Non-pigmented ciliary epithelial cell (primary cell): ENCODE measurements at regions not wholly inside any gene's neighbourhood (a gene's known extent, or its start where the extent isn't known, plus 50 kb on each side); places are given as distances from the start of the nearest gene placed in this dataset.

Experiments
- DNase-seq: peaks from one replicate; pipeline ENCODE4 v3.0.0-alpha.2; 2010; ENCODE audit warnings: low read depth

GRCh38 chr1:103248417-103249102, 140.2 kb upstream of the COL11A1 start:
- DNase-seq = no peak

DNA sequence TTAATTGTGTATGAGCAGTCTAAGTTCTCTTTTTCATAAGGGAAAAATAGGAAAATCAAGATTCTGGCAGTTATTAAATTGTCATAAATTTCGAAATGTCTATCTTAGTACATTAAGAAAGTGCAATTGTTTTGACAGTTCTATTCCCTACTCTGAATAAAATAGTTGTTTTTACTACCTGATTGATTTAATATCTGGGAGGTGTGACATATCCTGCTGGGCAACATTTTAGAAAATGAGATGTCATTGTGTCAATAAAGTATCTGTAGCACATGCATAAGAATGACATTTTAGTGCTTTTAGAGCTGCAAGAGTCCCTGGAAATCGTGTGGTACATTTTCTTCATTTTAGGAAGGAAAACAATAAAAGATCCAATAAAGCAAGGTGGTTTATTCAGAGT, 139.2 kb upstream of the COL11A1 start:
- DNase-seq = no peak

DNA sequence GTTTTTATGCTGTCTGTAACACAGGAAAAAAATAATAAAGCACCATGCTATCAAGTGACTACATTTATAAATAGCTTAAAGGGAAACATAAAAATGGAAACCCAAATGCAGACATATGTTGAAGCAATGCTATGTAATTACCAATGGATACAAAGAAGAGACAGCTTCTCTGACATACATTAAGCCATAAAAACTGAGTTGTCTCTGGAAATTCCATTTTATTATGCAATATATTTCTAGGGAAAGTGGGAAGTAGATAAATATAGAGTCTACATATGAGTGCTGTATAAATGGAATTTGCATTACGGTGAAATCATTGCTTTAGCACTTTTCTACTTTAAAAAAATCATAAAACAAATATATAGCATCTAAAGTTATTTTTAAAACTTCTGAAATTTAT, 135.2 kb upstream of the COL11A1 start:
- DNase-seq = no peak

DNA sequence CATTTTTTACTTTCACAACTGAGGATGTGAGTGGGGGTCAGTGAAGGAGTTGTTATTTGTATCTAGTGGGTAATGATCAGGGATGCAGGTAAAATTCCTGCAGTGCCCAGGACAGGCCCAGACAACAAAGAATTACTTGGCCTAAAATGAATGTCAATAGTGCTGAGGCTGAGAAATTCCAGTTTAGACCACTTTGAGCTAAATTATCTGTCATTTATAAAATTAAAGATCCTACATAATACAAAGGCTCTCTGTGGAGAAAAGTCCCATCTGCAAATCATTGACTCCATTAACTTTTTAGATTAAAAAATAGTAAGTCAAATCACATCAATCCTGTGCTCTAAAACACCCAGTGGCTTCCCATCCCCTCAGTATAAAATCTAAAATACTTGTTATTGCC, 130.7 kb upstream of the COL11A1 start:
- DNase-seq = no peak

- DNase-seq = no peak
These were observed 121.7 kb upstream of the COL11A1 start for GRCh38 chr1:103230061-103230460.

DNA sequence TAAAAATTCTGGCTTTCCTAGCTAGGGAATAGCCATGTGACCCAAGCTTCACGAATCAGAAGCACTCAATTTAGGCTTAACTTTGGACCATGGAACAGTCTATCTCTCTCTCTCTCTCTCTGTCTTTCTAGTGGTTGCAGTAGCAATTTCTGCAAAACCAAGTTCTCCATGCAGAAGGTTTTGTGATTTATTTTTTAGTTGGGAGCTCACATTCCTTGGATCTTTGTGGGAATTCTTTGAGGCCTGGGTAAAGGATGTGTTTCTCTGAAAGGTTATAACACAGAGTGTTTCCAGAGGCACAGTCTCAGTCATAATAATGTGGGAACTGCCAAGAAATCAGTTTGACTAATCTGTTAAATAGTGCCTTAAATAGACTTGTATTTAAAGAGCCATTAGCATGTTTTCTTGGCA, 112.3 kb upstream of the COL11A1 start:
- no peak for DNase-seq

DNA sequence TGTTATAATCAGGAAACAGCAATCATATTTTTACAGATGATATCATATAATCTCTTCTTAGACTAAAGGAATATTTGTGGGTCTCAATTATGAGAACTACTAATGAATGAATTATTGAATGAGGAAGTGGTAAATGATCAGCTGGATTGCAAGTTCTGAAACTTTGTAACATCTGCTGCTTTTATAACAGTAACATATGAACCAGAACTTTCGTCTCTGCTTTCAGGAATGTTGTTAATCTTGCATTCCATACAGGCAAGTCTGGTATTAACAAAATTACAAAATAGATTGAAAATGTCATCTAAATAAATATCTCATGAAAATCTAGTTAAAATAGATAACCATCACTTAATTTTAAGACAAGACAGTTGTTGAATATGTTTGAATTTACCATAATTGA, 110.5 kb upstream of the COL11A1 start:
- DNase-seq = no peak

DNA sequence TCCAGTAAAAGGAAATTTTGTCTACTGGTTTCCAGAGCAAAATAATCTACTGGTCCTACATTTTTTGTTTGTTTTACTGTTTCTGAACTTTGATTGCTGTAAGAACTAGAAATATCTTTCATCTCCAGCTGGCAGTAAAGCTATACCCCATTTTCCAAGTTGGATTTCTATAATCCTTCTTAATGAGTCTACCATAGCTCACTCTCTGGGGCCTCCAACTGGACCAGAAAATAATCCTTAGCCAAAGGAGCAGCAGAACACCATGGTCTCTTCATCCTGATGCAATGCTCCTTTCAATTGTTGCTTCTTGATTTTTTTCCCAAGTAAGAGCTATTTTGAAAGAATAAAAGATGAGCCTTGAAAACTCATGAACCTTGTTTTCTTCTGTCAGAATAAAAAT, 110.0 kb upstream of the COL11A1 start:
- no peak for DNase-seq

- DNase-seq = no peak
These were observed 102.8 kb upstream of the COL11A1 start for GRCh38 chr1:103211073-103211472.

DNA sequence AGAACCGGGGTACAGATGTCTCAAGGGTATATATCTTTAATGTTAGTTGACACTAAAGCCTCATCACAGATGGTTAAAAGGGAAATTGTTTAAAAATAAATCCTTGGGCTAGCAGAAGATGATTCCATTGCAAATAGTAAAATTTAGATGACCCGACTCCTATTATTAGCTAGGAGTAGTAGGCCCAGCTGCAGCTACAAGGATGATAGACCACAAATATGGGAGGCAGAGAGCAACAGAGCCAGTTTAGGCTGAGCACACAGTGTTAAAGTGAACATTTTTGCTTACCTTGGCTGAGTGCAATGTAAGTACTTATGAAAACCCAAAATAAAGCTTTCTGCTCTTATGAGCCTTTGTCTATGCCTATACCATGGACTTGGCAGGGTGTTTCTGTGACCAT, 100.5 kb upstream of the COL11A1 start:
- DNase-seq = no peak

GRCh38 chr1:103199001-103199400, 90.7 kb upstream of the COL11A1 start:
- no peak for DNase-seq

- DNase-seq = no peak
These were observed 89.8 kb upstream of the COL11A1 start for GRCh38 chr1:103198076-103198475.

DNA sequence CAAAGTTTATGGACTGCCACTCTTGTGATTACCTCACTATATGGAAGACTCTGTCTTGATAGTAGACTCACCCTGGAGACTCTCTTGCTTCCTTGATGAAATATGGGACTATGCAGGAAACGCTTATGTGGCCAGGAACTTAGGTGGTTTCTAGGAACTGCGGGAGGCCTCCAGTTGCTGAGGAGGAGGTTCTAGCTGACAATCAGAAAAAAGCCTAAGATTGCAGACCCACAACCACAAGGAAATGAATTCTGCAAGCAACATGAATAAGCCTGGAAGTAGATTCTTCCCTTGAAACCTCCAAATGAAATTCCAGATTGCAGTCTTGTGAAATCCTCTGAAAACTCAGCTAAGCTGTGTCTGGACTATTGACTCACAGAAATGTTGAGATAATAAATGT, 88.9 kb upstream of the COL11A1 start:
- DNase-seq = peak; percentile 75

GRCh38 chr1:103194984-103195383, 86.7 kb upstream of the COL11A1 start:
- DNase-seq = no peak

GRCh38 chr1:103194060-103194459, 85.7 kb upstream of the COL11A1 start:
- DNase-seq = no peak

DNA sequence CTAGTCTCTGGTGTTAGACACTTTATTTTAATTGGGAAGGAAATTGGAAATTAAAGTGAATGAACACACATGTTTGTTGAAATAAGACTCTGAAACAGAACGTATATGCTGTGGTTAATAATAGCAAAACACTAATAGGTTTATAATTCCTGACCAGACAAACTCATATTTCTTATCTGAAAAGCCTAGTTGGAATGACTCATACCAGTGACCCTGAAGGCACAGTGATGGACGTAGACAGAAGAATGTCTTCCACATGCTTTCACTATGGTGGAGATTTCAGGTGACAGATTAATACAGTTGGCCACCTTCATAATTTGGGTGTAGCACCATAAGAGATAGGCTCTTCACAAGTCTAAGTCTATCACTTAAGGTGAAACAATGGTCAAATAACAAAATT, 83.0 kb upstream of the COL11A1 start:
- DNase-seq = no peak

DNA sequence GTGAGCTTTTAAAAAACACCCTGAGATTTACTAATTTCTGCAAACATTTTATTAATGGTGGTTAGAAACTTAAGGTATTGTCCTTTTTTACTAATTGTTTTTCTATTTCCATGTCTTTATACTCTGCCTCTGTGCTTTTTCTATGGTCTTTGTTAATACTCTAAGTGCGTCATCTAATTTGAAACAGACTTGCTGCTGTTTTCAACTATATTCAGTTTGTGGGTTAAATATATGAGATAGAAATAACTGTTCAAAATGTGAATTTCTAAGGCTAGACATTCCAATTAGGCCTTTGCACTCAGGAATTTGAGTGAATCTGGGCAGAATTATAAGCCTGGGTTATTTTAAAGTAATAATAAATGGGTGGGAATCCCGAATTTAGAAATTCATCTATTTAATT, 82.4 kb upstream of the COL11A1 start:
- DNase-seq = no peak

DNA sequence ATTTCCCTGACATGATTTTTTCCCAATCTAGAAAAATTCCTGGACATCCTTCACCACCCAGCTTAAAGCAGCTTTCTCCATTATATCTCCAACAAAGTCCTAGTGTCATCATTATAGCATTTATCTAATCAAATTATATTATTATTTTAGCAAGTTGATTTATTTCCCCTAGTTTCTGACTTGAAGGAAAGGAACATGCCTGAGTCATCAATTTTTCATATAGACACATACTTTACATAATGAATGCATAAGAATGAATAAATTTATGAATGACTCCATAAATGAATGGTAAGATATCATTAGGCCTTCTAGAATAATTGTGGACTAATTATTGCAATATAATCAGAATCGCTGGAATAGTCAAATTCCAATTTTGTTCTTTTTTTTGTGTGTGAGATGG, 79.4 kb upstream of the COL11A1 start:
- DNase-seq = no peak

GRCh38 chr1:103180660-103181059, 72.3 kb upstream of the COL11A1 start:
- peak; percentile 73 for DNase-seq

- no peak for DNase-seq
These were observed 68.9 kb upstream of the COL11A1 start for GRCh38 chr1:103177108-103177775.

DNA sequence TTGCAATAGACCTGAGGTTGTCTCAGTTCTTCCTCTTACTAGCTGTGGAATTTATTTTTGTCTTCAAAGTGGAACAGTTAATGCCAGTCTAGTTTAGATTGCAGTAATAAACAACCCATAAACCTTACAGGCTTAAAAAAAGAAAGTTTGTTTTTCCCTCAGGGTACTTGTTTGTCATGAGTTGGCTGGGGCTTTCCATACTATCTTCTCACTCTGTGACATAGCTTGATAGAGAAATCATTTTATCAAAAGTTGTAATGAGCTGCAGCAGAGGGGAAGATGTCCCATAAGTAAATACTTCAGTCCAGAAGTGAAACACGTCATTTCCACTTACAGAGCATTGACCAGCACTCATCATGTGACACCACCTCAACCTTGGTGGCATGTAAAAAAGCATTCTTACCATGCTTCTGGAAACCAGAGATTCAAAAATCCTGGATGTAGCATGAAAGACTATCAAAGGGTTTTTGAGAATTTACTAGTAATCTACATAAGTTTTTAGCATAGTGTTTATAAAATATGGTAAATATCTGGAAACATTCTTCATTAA, 62.8 kb upstream of the COL11A1 start:
- DNase-seq = no peak

- DNase-seq = no peak
These were observed 62.3 kb upstream of the COL11A1 start for GRCh38 chr1:103170609-103171008.

DNA sequence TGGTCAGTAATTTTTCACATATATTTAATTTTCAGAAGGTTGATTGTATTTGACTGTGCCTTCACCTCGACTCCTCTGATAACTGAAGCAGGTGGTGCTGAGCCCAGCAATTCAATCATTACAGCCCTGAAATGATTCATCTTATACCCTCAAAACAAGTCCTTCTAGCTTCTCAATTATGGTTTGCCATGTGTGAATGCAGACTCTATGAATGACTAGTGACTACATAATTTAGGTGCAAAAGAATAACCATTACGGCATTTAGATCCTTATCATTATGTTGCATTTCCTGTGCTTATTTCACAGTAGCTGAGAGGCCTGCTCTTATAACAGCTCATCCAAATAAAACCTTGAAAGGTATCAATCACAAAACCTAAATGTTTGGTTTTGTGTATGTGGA, 54.0 kb upstream of the COL11A1 start:
- no peak for DNase-seq

DNA sequence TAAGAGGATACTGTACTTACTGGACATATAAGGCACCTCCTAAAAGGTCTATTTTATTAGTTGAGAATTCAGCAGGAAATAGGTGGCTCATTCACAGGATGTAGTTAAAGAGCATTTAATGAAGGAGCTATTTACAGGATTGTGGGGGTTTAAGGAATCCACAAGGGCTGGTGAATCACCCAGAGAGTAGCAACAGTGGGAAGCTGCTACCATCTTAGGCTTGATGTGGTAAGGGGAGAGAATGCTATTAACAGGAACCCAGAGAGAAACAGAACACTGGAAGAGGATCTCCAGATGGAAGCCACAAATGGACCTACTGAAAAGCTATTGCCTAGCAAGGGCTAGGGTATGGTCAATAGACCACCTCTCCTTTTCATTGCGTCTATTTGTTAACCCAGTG, 52.0 kb upstream of the COL11A1 start:
- DNase-seq = no peak
